ENCODE measurements at regions not wholly inside any gene's neighbourhood (a gene's known extent, or its start where the extent isn't known, plus 50 kb on each side); places are given as distances from the start of the nearest gene placed in this dataset.

- TF ChIP-seq POLR2A (IDR thresholded peaks at IDR 0.05; ENCODE audit: low read length) (no peak), GATA1 (IDR thresholded peaks at IDR 0.05; ENCODE audit: low read depth, low read length) (no peak)
These were observed 794.3 kb upstream of the CDH7 start for GRCh38 chr18:64956465-64956864.
